Panc1 (cell line): ENCODE measurements at regions not wholly inside any gene's neighbourhood (a gene's known extent, or its start where the extent isn't known, plus 50 kb on each side); places are given as distances from the start of the nearest gene placed in this dataset.

Experiments
- POLR2AphosphoS5 ChIP-seq: IDR thresholded peaks from 2 replicates; pipeline ENCODE4 v1.6.1; 2012; ENCODE audit warnings: mild to moderate bottlenecking, low read depth, low read length, moderate library complexity
- SIN3A ChIP-seq: IDR thresholded peaks from 2 replicates; pipeline ENCODE4 v1.6.1; 2012; ENCODE audit warnings: low read depth, mild to moderate bottlenecking, low read length, moderate library complexity, borderline replicate concordance; ENCODE audit not compliant: insufficient read depth
- TF ChIP-seq, protein P1 (sequence below): fragments of 450-650 bp; IDR thresholded peaks from 2 replicates; pipeline ENCODE4 v1.5.1; 2017; ENCODE audit warnings: mild to moderate bottlenecking
- TF ChIP-seq, protein P2 (sequence below), 2 experiments: IDR thresholded peaks; 2 replicates each; pipeline ENCODE4 v1.6.1; 2011 to 2012; ENCODE audit warnings: low read depth in 2 of 2, control low read depth in 1 of 2, low read length in 1 of 2, mild to moderate bottlenecking in 1 of 2, moderate library complexity in 1 of 2; ENCODE audit not compliant: insufficient read depth in 1 of 2

DNA sequence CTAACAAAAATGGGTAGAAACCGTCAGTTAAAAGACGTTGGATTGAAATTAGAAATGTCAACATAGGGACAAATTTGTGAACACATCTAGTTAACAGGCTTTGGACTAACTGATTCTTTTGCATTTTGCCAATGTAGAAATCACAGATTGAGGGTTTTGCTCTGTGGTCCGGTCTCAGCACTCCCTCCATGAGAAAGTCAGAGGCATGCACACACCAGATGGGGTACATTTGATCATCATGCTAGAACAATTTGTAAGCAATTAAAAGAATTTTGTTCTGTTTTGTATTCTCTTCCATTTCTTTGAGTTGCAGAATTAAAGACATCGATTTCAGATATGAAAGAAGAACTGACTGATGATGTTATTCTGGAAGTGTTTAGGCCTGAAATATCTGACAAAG, 179.1 kb upstream of the CCDC68 start:
- TF ChIP-seq, protein P1, sequence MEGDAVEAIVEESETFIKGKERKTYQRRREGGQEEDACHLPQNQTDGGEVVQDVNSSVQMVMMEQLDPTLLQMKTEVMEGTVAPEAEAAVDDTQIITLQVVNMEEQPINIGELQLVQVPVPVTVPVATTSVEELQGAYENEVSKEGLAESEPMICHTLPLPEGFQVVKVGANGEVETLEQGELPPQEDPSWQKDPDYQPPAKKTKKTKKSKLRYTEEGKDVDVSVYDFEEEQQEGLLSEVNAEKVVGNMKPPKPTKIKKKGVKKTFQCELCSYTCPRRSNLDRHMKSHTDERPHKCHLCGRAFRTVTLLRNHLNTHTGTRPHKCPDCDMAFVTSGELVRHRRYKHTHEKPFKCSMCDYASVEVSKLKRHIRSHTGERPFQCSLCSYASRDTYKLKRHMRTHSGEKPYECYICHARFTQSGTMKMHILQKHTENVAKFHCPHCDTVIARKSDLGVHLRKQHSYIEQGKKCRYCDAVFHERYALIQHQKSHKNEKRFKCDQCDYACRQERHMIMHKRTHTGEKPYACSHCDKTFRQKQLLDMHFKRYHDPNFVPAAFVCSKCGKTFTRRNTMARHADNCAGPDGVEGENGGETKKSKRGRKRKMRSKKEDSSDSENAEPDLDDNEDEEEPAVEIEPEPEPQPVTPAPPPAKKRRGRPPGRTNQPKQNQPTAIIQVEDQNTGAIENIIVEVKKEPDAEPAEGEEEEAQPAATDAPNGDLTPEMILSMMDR: no peak
- TF ChIP-seq POLR2AphosphoS5 (no peak), SIN3A (no peak)
- TF ChIP-seq, protein P2, sequence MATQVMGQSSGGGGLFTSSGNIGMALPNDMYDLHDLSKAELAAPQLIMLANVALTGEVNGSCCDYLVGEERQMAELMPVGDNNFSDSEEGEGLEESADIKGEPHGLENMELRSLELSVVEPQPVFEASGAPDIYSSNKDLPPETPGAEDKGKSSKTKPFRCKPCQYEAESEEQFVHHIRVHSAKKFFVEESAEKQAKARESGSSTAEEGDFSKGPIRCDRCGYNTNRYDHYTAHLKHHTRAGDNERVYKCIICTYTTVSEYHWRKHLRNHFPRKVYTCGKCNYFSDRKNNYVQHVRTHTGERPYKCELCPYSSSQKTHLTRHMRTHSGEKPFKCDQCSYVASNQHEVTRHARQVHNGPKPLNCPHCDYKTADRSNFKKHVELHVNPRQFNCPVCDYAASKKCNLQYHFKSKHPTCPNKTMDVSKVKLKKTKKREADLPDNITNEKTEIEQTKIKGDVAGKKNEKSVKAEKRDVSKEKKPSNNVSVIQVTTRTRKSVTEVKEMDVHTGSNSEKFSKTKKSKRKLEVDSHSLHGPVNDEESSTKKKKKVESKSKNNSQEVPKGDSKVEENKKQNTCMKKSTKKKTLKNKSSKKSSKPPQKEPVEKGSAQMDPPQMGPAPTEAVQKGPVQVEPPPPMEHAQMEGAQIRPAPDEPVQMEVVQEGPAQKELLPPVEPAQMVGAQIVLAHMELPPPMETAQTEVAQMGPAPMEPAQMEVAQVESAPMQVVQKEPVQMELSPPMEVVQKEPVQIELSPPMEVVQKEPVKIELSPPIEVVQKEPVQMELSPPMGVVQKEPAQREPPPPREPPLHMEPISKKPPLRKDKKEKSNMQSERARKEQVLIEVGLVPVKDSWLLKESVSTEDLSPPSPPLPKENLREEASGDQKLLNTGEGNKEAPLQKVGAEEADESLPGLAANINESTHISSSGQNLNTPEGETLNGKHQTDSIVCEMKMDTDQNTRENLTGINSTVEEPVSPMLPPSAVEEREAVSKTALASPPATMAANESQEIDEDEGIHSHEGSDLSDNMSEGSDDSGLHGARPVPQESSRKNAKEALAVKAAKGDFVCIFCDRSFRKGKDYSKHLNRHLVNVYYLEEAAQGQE (IDR thresholded peaks at IDR 0.05; ENCODE audit: insufficient read depth in 1 of 2, low read depth in 2 of 2, low read length in 1 of 2): no peak
